ENCODE measurements at regions not wholly inside any gene's neighbourhood (a gene's known extent, or its start where the extent isn't known, plus 50 kb on each side); places are given as distances from the start of the nearest gene placed in this dataset.

DNA sequence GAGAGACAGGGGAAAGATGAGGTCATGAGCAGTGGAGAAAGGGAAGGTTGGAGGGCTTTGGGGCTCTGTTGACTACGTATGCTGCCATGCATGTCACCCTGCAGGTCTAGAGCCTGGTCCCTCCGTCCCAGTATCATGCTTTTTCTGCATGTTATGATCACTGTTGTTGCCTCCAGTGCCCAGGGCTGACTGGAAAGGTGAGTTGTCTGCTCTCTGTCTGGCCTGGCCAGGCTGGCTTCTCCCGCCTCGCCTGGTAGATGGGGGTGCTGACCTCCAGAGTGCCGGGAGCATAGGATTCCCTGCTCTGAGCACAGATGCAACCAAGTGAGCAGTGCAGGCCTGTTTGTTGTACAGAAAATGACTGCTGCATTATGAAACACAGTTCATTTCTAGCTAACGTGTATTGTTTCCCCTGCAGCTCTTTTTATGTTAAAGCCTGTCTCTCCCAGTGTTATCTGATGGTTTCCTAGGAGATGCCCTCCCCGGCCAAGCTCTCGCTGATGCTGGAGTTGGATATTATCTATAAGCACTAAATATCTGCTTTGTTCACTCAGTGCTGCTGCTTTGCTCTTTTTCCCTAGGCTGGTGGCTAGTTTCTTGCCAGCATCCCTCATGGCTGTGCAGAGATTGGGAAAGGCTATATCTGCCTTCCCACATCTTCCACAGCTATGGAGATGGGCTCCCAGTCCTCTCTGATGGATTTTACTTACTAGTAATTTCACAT lies 158.2 kb downstream of the TDRD15 start:
- no peak for DNase-seq (ENCODE audit: low read depth, low spot score)

DNA sequence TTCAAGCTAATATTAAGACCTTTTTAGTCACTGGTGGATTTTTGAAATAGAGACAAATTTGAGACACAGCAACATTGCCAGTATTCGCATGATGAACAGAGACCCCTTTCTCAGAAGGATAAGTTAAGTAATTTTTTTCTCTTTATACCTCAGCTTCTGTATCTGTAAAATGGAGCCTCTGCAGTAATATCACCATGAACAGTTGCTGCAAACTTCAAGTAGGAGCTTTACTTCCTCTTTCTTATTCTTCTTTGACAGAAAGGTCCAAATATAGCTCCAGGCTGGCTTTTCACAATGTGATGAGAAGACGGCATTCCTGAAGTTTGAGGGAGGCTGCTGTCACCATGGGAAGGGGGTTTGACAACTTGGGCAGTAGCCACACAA lies 158.7 kb downstream of the TDRD15 start:
- DNase-seq (ENCODE audit: low read depth, low spot score), result no peak

DNA sequence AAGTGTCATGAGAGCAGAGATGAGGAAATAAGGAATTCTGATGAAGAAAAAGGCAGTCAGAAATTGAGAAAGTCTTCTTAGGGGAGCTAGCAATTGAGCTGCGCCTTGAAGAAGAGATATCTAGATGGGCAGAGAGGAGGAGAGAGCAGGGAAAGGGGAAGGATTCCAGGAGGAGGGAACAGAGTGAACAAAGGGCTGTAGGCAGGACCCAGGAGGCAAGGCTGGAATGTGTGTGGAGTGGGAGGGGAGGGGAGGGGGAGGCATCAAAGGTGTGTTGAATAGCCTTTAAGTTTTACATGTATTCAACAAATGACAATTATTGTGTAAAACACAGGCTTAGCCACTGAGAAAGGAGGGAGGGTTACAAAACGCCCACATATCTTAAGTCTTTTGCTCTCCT lies 164.5 kb downstream of the TDRD15 start:
- no peak for DNase-seq (ENCODE audit: low read depth, low spot score)

DNA sequence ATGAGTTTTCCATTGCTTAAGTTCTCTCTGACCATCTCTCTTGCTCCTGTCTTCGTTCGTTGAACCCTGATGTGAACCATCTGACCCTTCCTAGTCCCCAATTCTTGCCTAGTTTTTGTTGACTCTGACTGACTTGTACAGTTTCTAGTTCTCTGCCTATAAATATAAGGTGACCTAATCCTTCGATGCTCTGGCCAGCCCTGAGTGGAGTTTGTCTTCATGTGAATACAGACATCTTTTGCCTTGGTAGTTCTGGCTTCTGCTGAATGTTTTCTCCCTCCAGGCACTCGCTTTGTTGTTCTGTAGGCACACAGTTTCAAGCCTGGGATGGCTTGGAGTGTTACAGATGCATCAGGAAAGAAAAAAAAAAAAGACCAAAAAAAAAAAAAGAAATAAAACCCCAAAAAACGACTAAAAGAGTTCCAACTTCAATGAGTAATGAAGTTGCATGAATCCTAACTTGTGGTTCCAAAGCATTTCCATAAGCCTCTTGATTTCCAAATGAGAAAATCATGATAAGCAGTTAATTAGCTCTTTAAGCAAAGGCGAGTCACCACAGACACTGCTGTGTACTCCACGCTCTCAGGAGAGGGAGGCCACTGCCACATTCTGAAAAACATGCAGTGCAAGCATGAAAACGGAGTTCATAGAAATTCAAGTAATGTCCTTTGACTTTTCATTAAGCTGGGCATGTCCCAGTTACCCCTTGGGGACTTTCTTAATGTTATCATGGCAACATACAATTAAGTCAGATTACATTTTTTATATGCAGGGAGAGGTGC lies 165.2 kb downstream of the TDRD15 start:
- DNase-seq (ENCODE audit: low read depth, low spot score), result no peak

DNA sequence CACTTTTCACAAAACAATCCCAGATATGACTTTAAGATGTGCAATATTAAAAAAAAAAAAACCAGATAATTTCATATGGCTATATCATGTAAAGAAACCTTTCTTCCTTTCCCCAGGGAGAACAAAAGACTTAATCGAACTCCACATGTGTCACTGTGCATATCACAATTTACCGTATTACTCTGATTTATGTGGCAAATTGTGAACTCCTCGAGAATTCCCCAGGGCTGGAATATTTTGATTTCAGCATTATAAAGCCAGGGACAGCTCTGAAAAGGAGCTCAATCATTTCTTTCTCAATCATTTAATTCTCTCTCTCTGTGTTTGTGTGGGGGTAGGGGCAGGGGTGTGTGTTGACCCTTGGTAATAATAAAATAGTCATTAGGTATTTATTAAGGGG lies 165.8 kb downstream of the TDRD15 start:
- DNase-seq (ENCODE audit: low read depth, low spot score), result no peak

DNA sequence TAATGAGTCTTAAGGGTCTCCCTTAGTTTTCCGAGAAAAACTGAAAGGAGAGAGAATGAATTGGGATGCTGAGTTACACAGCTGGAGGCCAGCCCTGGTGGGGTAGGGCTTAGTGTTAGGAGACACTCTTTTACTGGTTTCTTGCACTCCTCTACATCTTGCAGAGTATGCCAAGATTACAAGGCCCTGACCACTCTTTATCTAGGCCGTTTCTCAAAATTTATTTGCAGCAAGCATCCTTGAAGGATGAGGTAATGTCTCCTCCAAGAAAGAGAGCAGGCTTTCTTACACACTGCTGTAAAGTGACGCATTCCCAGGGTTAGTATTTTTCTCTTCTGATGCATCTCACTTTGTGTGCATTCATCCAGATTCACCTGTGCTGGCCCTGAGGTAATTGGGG lies 166.2 kb downstream of the TDRD15 start:
- no peak for DNase-seq (ENCODE audit: low read depth, low spot score)

DNA sequence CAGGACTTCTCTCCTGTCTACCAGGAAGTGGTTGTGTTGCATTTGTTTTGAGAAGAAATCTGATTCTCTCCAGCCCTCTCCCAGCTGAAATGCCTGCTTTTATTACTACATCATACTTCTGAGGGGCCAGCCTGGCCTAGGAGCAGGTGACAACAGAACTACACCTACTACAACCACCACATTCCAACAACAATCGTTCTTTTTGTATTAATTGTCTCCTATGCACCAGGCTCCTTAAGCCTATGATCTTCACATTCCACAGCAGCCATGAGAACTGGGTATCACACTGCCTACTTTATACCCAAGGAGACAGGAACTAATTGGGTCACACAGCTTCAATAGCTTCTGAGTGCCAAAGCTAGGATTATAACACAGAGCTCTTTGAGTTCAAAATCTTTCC lies 167.7 kb downstream of the TDRD15 start:
- DNase-seq (ENCODE audit: low read depth, low spot score), result no peak

DNA sequence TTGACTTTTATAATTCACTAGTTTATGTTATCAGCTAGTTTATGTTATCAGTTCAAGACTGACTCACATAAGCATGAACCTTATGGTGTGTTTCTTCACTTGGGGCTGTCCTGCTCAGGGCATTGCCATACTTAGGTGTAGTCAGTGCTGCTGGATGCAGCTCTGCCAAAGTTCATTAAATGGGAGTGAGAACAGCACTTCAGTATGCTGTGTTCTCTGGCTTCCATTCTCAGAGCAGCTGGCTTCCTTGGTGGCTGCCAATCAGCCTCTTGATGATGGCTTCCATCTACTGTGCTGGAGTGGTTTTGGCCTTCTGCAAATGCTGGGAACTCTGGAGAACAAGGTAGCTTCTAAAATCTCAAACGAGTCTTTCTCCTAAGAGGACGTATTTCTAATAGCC lies 170.7 kb downstream of the TDRD15 start:
- DNase-seq (ENCODE audit: low read depth, low spot score), result no peak

DNA sequence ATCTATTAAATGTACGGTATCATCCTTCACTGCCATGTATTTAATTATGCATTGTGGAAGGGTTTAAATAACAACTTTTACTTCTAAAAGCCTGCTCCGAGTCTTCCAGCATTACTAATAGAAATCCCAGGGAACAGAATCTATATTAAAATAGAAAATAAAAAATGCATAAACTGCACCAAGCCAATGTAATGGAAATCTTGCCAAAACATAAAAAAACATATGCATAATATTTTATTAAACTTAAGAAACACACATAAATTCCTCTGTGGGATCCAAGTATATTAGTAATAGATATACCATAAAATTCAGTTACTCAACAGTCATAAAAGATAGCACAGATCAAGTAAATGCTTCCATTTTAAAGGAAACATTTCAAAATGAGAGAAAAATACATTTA lies 175.6 kb downstream of the TDRD15 start:
- no peak for DNase-seq (ENCODE audit: low read depth, low spot score)

DNA sequence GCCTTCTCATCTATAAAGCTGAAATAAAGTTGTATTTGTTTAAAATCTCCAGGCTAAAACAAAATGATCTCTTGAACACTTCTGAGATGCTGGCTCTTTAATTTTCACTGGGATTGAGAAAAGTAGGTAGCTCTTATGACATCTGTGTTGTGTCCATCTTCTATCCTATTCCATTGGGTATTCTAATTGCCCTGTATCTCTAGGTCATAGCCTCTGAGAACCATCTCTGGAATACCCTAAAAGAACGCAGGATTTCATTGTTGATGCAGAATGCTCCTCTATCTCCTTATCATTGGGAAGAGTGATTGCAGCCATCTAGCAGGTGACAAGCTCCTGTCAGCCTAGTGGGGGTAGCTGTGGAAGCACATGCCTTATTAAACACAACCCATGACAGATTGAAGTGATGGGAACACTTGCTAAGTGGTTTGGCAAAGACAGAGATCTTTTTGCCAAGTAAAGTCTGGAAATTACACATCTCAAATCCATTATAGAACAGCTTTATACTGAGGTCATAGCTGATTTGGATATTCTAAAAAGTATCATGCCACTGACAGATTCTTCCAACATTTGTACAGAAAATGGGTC lies 178.2 kb downstream of the TDRD15 start:
- no peak for DNase-seq (ENCODE audit: low read depth, low spot score)

DNA sequence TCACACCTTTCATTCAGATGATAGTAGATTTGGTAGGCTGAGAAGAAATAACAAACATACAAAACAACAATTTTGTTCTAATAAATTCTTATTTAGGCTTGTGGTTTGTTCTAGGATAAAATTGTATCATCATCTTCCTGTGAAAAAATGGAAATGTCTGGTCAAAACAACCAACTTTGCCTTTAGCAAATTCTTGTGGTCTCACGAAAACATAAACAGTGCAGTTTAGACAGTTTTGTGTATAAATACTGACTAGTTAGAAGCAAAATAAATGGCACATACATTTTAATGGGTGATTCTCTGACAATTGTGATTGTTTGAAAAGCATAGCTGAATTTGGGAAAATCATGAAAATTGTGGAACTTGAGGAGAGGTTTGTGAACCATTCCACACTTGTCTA lies 180.1 kb downstream of the TDRD15 start:
- DNase-seq (ENCODE audit: low read depth, low spot score), result no peak

DNA sequence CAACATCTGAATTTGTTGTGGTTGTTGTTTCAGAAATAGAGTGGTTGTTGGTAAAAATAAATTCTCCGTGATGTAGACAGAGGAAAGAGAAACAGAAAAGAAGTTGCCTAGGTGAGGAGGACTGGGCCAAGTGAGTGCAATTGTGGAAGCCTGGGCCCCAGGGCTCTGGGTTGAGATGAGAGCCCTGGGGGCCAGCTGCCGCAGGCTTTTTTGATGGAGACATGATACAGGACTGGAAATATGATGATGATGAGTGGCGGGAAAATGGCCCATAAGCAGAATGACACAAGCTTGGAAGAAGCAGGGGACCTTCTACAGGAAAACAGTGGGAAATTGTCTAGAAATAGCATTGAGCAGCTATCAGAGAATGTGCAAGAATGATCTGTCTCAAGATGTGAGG lies 181.8 kb downstream of the TDRD15 start:
- no peak for DNase-seq (ENCODE audit: low read depth, low spot score)

DNA sequence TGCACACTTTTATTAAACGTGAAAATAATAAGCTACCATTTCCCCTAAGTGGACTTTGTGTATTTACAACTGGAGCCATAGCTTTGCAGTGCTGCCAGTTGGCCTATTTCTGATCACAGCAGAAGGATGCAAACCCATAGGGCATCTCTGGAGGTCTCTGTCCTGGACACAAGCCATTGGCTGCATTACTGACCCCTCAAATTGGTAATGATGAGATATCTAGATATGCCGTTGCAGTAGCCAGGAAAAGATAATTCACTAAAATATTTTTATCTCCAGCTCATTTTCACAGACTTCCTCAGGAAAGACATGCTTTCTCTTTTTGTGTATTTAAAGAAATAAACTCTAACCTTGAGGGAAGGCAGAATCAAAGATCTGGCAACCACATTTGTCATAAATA lies 182.5 kb downstream of the TDRD15 start:
- no peak for DNase-seq (ENCODE audit: low read depth, low spot score)

DNA sequence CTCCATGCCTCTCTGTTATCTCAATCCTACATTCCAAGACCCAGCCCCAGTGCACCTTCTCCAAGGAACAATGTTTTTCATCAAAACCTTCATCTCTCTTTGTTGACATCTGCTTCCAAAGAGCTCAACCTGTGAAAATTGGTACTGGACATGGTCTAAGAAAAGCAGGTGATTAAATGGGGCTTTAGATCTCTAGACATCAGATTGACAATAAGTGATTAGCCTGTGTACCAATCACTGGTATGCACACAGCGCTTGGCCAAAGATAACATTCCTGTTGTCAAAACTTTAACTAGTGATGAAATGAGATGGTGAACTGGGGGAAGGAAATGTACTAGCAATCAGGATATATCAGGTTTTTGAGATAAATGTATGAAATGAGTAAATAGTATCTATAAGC lies 183.3 kb downstream of the TDRD15 start:
- DNase-seq (ENCODE audit: low read depth, low spot score), result no peak

DNA sequence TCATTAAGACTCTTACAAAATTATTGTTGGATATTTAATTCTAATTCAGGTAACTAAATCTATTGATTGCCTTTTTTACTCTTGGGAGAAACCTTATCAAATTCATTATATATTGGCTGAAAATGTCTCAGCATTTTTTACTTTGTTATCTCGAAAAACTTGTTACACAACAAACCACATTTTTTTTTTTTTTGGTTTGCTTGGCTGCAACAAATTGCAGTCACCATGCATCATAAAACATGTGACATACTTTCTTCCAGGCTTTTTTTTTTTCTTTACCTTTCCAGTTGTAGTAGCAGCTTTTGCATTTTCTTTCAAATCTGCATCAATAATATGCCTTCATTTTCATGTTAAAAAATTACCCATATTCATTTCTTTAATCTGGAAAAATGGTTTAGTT lies 186.7 kb downstream of the TDRD15 start:
- DNase-seq (ENCODE audit: low read depth, low spot score), result no peak

DNA sequence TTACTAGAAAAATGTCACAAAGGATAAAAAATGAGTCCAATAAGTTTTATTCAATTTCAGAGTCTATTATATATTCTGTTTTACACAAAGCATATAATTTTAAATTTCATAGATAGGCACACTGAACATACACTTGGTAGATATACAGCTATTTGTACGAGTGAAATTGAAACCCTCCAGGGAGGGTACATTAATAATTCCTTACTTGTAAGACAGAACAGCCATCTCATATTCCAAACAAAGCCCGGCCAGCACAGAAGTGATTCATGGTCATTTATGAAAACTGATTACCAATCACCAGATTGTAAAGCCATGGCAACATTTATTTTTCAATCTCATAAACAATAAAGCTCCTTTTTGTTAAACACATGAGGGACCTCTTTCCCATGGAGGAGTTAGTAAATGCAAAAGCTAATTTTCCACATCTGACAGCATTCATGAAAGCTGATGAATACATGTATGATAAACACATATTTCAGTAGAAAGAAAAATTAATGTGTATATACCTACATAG lies 190.6 kb downstream of the TDRD15 start:
- DNase-seq (ENCODE audit: low read depth, low spot score), result no peak

DNA sequence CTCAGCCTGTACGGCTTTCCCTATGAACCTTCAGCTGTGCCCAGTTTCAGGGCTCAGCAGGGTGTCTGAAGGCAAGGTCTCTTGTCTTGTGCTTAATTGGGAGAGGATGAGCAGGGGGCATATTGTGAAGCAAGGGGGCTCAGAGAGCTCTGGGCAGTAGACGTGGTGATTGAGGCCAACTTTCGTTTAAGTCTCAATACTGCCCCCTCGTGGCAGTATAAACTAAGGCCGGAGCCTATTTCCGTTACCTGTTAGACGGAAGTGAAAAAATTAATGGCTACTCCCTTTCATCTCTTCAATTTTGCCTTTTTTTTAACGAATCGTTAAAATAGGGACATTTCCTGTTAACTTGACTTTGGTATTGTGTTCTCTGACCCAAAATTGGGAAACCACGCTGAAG lies 193.4 kb downstream of the TDRD15 start:
- DNase-seq (ENCODE audit: low read depth, low spot score), result peak; percentile 23

DNA sequence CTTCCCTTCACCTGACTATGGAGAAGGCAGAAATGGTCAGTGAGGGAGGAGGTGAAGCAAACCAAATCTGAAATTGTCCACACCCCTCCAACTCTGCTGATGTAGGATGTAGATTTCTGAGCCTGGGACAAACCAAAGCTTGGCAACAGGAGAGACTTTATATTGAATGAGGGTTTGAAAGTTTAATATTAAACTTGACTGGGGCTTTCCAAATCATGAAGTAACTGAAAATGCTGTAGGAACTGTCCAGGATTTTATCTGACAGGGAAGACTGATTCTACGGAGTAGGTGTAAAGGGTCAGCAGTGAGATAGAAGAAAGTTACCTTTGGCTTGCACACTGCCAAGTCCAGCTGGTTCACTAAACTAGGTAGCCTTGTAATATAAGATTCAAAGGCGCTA lies 194.5 kb downstream of the TDRD15 start:
- no peak for DNase-seq (ENCODE audit: low read depth, low spot score)

DNA sequence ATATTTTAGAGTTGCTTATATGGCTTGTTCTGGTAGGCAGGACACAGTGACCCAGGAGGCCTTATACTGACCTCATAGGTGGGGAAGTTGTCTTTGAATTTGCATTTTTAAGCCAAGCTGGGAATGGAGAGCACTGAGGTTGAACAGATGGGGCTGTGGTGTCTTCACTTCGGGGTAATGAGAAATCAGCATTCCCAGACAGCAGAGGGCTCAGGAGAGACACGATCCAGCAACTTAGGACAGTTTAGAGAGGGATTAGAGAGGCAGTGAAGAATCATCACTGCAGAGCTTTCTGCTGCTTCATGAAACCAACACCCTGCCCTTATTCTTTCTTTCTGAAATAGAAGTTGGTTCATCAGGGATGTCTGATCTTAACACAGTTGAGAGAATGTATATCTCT lies 202.4 kb downstream of the TDRD15 start:
- no peak for DNase-seq (ENCODE audit: low read depth, low spot score)

DNA sequence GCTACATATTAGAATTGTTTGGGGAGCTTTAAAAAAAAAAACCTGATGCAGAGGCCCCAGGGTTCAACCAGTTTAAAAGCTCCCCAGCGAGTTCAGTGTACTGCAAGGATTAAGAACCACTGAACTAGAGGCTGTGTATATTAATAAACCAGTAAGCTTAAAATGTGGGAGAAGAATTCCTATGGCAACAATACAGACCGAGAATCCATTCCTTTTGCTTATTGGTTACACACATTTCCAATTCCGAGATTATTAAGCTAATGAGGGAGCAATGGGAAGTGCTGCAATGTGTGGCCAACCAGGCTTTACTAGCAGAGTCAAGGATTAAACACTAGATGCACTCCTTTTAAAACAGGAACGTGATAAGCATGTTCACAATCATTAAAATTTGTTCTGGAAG lies 204.4 kb downstream of the TDRD15 start:
- no peak for DNase-seq (ENCODE audit: low read depth, low spot score)

DNA sequence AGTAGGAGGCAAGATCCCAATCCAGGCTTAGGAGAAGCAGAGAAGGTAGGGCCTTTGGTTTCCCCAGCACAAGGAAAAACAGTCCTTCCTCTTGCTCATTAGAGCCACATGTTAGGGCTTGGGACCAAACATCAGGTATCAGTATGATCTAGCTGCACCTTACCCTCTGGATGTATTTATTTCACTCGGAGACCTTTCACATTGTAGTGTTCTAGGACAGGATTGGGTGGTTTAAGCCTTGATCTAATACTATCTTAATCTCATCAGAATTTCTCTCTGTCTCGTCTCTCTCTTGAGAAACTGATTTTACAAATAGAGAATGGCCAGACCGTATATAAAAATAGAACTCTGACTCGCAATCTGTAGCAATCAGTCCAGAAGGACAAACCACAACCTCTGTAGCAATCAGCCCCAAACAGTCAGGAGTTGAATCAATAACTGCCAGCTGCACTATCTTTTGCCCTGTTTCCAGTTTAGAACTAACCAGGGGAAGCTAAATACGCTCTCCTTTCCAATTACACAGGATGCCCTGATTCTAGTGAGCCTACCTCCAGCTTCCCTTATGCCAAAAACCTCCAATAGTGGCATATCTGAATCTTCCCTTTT lies 207.1 kb downstream of the TDRD15 start:
- no peak for DNase-seq (ENCODE audit: low read depth, low spot score)

DNA sequence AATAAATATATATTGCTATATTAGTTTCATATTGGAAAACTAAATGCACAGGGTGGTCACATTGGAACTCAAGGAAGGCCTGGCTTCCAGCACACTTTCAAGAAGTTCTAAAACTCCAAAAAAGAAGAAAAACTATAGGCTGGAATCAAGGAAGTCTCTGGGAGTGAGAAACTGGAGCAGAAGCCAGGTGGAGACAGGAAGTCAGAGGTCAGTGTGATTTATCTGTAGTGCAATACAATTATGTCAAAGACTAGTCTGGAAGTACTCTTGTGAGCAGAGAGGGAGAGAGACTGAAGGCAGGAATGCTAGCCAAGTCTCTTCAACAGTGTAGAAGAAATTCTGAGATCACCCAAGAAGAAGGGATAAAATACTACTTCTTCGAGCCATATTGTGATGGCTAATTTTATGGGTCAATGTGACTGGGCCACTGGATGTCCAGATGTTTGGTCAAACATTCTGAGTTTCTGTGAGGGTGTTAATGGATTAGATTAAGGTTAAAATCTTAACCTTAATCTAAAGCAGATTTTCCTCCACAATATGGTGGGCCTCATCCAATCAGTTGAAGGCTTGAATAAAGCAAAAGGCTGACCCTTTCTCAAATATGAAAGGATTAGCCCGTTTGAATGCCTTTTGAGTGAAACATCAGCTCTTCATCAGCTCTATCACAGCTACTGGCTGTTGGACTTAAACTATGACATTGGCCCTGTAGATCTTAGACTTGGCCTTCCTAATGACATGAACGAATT lies 208.0 kb downstream of the TDRD15 start:
- no peak for DNase-seq (ENCODE audit: low read depth, low spot score)

Measured in iPS DF 19.7 (cell line).